Heart right ventricle (tissue), 16 donors: ENCODE measurements at regions not wholly inside any gene's neighbourhood (a gene's known extent, or its start where the extent isn't known, plus 50 kb on each side); places are given as distances from the start of the nearest gene placed in this dataset.

ENCODE experiments used
- ATAC-seq, 8 donors: fragments of 200-7000 bp; cut with Tn5 transposase; one replicate each; pipeline ENCODE4 v1.9.1; 2020; ENCODE audit warnings: mild to moderate bottlenecking in 8 of 8, moderate library complexity in 8 of 8, moderate number of reproducible peaks in 1 of 8
- DNase-seq, 2 donors: peaks; one replicate each; pipeline ENCODE4 v3.0.0-alpha.2; 2020
- H3K27ac ChIP-seq, 10 donors: fragments of 200-600 bp; sonication (generic) in 2 of 10; one replicate each; pipeline versions ENCODE4 v1.5.0 to v1.8.0; 2020 to 2022; ENCODE audit warnings: mild to moderate bottlenecking in 3 of 10
- H3K27me3 ChIP-seq, 7 donors: fragments of 200-600 bp; one replicate each; pipeline ENCODE4 v1.8.0; 2021 to 2022; ENCODE audit warnings: mild to moderate bottlenecking in 2 of 7
- H3K36me3 ChIP-seq, 9 donors: fragments of 200-600 bp; sonication (generic) in 1 of 9; one replicate each; pipeline versions ENCODE4 v1.5.0 to v1.8.0; 2020 to 2022; ENCODE audit warnings: mild to moderate bottlenecking in 2 of 9
- H3K4me1 ChIP-seq, 9 donors: fragments of 200-600 bp; sonication (generic) in 1 of 9; one replicate each; pipeline versions ENCODE4 v1.5.0 to v1.8.0; 2020 to 2022; ENCODE audit warnings: mild to moderate bottlenecking in 4 of 9
- H3K4me3 ChIP-seq, 10 donors: fragments of 200-600 bp; sonication (generic) in 2 of 10; one replicate each; pipeline versions ENCODE4 v1.5.0 to v1.8.0; 2020 to 2022; ENCODE audit warnings: mild to moderate bottlenecking in 7 of 10, moderate library complexity in 2 of 10
- H3K9me3 ChIP-seq, 11 donors: fragments of 200-600 bp in 10 of 11; sonication (generic) in 2 of 11; one replicate each; pipeline versions ENCODE4 v1.5.0 to v1.8.0; 2013 to 2022; ENCODE audit warnings: mild to moderate bottlenecking in 2 of 11, control low read depth in 1 of 11, moderate library complexity in 1 of 11
- WGBS, 2 donors: extraction: QIAGEN DNeasy Blood & Tissue Kit; methylation state at CpG; one replicate each; pipeline ENCODE4 v1.1.7; 2013; ENCODE audit warnings: inconsistent platforms in 1 of 2; 5-methylcytosine and 5-hydroxymethylcytosine counted together
- intact Hi-C, 10 donors: fragments of 100-400 bp; cut with DNase I; formaldehyde crosslinking; loops; one replicate each; pipeline versions ENCODE4 v1.11.1 to v1.14.2; 2022
- TF ChIP-seq, protein P1 (sequence below), 9 donors: fragments of 200-600 bp; sonication (generic) in 2 of 9; IDR thresholded peaks; one replicate each; pipeline versions ENCODE4 v1.5.0 to v1.8.0; 2021 to 2022; ENCODE audit warnings: antibody characterized with exemption in 9 of 9, mild to moderate bottlenecking in 5 of 9, moderate library complexity in 1 of 9
- donor health status: Arrhythmogenic right ventricular cardiomyopathy.
- donor health status: ischemic (EF 13 %, LVEDD 7.1; RV severe dilation, severe dysfunction).
- donor health status: healthy with polysubstance abuse.
- donor health status: DM: no; HTN: yes; CAD: no.
- donor health status: DM: no; HTN: no; CAD: no.
- donor health status: ischemic (EF 25% LVEDD 6.9; RV normal size, moderate dysfunction).
- donor health status: ischemic (EF 25% LVEDD 5.7; RV mildly dilated, moderate dysfunction).
- donor health status: healthy.
- donor health status: DM: yes; HTN: yes; CAD: no.
- donor health status: Ischemic cardiomyopathy.
- donor health status: ischemic (EF 35%, LVEDD 5.7; RV mildly dilated, moderate dysfunction).
- donor health status: nonischemic (EF 11% LVEDD 7.7; RV severe dilation, severe dysfunction).
- donor health status: DM: yes; HTN: yes; CAD: no.
- donor health status: PGD.
- donor health status: ischemic (EF 29% LVEDD 5.4; RV normal size, mild dysfunction).
- donor health status: nonischemic (EF 23%, LVEDD 6.1; RV moderate dilation, normal function).

DNA sequence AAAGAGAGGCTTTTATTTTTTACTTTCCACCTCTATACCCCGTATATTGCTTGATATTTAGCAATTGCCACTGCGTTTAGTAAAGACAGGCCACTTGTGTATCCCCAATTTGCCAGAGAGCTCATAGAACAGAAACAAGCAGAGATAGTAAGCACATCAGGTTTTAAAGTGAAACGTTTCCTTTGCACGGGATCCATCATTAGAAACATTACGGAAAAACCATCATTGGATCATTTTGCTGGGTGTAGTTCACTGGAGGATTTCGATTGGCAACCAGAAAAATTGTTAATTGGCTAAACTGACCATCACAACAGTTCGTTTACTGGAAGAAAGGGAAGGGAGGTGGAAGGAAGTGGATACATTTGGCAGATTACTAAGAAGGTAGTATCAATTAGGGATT, 149.4 kb upstream of the STK32A start:
- H3K9me3 ChIP-seq: no peaks in the 10 kb centered on the region
- no peaks in the 10 kb centered on the region for H3K27me3 ChIP-seq
- no peak for DNase-seq
- no peak overlapping the region for H3K27ac ChIP-seq
- intact Hi-C loops: no loop called here
- H3K4me1 ChIP-seq: no peaks in the 10 kb centered on the region
- 68 to 76% methylated on average over 7 of the region's 7 CpGs for WGBS, 2 donors
- no peak overlapping the region for H3K4me3 ChIP-seq
- no peak for ATAC-seq
- TF ChIP-seq, protein P1, sequence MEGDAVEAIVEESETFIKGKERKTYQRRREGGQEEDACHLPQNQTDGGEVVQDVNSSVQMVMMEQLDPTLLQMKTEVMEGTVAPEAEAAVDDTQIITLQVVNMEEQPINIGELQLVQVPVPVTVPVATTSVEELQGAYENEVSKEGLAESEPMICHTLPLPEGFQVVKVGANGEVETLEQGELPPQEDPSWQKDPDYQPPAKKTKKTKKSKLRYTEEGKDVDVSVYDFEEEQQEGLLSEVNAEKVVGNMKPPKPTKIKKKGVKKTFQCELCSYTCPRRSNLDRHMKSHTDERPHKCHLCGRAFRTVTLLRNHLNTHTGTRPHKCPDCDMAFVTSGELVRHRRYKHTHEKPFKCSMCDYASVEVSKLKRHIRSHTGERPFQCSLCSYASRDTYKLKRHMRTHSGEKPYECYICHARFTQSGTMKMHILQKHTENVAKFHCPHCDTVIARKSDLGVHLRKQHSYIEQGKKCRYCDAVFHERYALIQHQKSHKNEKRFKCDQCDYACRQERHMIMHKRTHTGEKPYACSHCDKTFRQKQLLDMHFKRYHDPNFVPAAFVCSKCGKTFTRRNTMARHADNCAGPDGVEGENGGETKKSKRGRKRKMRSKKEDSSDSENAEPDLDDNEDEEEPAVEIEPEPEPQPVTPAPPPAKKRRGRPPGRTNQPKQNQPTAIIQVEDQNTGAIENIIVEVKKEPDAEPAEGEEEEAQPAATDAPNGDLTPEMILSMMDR (IDR thresholded peaks at IDR 0.05): no peak
- no peaks in the 10 kb centered on the region for H3K36me3 ChIP-seq

DNA sequence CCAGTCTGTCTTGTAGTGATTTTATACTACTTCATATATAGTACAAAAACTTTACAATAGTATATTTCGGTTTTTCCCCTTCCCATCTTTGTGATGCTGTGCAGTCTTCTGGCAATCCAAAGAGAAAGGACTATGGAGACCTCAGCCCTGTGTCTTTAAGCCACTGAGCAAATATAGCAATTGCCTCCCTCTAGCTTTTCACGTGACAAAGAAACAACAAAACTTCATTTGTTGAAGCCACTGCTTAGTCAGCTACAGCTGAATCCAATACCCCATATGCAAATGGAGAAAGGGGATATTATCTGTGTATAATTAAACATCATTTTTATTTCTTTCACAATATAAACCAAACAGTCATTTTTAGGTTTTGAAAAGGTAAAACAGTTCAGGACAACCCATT, 142.8 kb upstream of the STK32A start:
- WGBS, 2 donors: 41 to 49% methylated on average over 2 of the region's 2 CpGs
- no peak for ATAC-seq
- intact Hi-C loops: loop anchor here in 2 of 10 donors (10.0 kb wide), 2 partner anchors 93 to 103 kb away; no protein-coding TSS in a partner anchor

DNA sequence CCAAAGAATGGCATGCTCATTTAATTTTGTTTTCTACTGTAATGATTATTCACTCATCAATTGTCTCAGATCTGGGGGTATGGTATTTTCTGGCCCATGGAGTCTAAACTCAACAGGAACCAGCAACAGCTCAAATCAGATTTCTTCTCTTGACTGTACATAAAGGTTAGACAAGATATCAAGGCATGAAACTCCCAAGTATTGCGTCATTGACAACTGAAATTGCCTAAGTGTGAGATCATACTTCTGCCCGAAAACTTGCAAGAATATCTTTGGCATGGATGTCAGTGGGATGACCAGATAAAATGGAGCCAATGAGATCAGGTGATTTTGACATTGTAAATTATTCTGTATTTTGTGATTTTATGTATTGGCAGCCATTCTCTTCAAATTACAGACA, 141.7 kb upstream of the STK32A start:
- Histone ChIP-seq H3K27ac (no peak overlapping the region), H3K9me3 (no peaks in the 10 kb centered on the region), H3K36me3 (no peaks in the 10 kb centered on the region), H3K27me3 (peaks cover 0 to 30% (median 7%) of the 10 kb centered on the region in 7 donors), H3K4me1 (peaks cover 0 to 5% (median 0%) of the 10 kb centered on the region in 9 donors), H3K4me3 (no peak overlapping the region)
- TF ChIP-seq, protein P1 (IDR thresholded peaks at IDR 0.05): no peak
- WGBS, 2 donors: 48 to 63% methylated on average over 2 of the region's 2 CpGs
- DNase-seq (no peak), ATAC-seq (no peak)
- intact Hi-C loops: loop anchor here in 2 of 10 donors (10.0 kb wide), 2 partner anchors 92 to 102 kb away; no protein-coding TSS in a partner anchor

More for the DNA sequence above, 142.8 kb upstream of the STK32A start:
- Histone ChIP-seq H3K4me1 (no peaks in the 10 kb centered on the region), H3K9me3 (no peaks in the 10 kb centered on the region), H3K36me3 (no peaks in the 10 kb centered on the region), H3K27me3 (peaks cover 0 to 30% (median 7%) of the 10 kb centered on the region in 7 donors), H3K4me3 (no peak overlapping the region), H3K27ac (no peak overlapping the region)
- TF ChIP-seq, protein P1 (IDR thresholded peaks at IDR 0.05): no peak
- DNase-seq: no peak

DNA sequence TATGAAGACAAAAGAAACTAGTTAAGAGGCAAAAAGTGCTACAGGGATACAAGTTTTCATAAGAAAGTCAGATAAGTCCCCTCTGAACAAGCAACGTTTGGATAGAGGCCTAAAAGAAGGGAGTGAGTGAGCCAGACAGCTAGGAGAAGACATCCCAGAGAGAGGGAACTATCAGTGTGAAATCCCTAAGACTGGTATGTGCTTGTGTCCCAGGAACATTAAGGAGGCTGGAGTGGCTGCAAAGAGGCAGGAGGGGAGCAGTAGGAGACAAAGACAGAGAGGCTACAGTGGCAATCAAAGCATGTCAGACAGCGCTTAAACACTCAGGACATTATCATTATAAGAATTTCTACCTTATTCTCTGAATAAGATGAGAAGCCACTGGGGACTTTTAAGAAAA, 139.1 kb upstream of the STK32A start:
- WGBS, 2 donors: 57 to 58% methylated on average over 2 of the region's 2 CpGs
- intact Hi-C loops: loop anchor here in 2 of 10 donors (10.0 kb wide), 2 partner anchors 89 to 99 kb away; no protein-coding TSS in a partner anchor

More for the DNA sequence above, 139.1 kb upstream of the STK32A start:
- Histone ChIP-seq H3K27ac (no peak overlapping the region), H3K9me3 (no peaks in the 10 kb centered on the region), H3K4me3 (no peak overlapping the region), H3K4me1 (peaks cover 0 to 12% (median 0%) of the 10 kb centered on the region in 9 donors), H3K27me3 (peaks cover 0 to 28% (median 7%) of the 10 kb centered on the region in 7 donors), H3K36me3 (no peaks in the 10 kb centered on the region)
- TF ChIP-seq, protein P1 (IDR thresholded peaks at IDR 0.05): no peak
- DNase-seq: no peak
- no peak for ATAC-seq
